HL-60 (cell line): ENCODE measurements at regions not wholly inside any gene's neighbourhood (a gene's known extent, or its start where the extent isn't known, plus 50 kb on each side); places are given as distances from the start of the nearest gene placed in this dataset.

Source experiments
- DNase-seq, 2 experiments: peaks; one replicate each; pipeline ENCODE4 v3.0.0-alpha.2; 2010 to 2020; ENCODE audit warnings: low read depth in 1 of 2, low spot score in 1 of 2
- H3K27ac ChIP-seq: fragments of 250-450 bp; sonication (Bioruptor Pico); replicated peaks from 2 replicates; pipeline ENCODE4 v1.5.1; 2020; ENCODE audit warnings: mild to moderate bottlenecking, moderate library complexity
- H3K27me3 ChIP-seq: fragments of 250-450 bp; sonication (Bioruptor Pico); 2 replicates; pipeline ENCODE4 v1.5.1; 2021; ENCODE audit warnings: mild to moderate bottlenecking, moderate library complexity; ENCODE audit not compliant: insufficient read depth, poor library complexity, severe bottlenecking
- H3K4me3 ChIP-seq: replicated peaks from 2 replicates; pipeline ENCODE4 v1.5.1; 2011; ENCODE audit warnings: mild to moderate bottlenecking, control low read depth, low read length; ENCODE audit not compliant: insufficient read depth
- GABPA ChIP-seq: IDR thresholded peaks from 2 replicates; pipeline ENCODE4 v1.6.1; 2012; ENCODE audit warnings: low read depth
- POLR2AphosphoS5 ChIP-seq: IDR thresholded peaks from 2 replicates; pipeline ENCODE4 v1.6.1; 2012; ENCODE audit warnings: low read depth
- SPI1 ChIP-seq: IDR thresholded peaks from 2 replicates; pipeline ENCODE4 v1.6.1; 2012; ENCODE audit warnings: low read depth, mild to moderate bottlenecking, borderline replicate concordance
- TF ChIP-seq, protein P1 (sequence below): IDR thresholded peaks from 2 replicates; pipeline ENCODE4 v1.6.1; 2012; ENCODE audit warnings: low read depth; ENCODE audit not compliant: insufficient replicate concordance
- TF ChIP-seq, protein P2 (sequence below): IDR thresholded peaks from one replicate; pipeline ENCODE4 v1.5.1; 2011; ENCODE audit warnings: low read length, control low read depth, inconsistent platforms; ENCODE audit not compliant: insufficient read depth

DNA sequence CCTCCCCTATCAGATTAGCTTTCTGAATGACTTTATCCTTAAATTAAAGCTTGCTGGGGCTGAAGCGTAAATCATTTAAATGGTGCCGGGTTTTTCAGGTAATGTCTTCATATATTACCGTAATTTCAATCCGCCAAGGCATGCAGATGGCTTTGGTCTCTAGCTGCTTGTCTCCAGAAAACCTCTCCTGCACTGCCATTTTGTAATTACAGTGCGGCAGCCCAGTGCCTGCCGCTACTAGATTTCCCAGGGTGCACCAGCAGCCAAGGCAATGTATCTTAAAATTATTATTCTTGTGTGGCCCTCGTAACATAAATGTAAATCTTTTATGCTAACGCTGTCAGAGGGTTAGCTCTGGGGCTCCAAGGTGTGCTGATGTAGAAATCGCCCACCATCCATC lies 208.5 kb downstream of the TMEM114 start:
- no peak for DNase-seq
- H3K27me3 ChIP-seq, result no peaks in the 10 kb centered on the region
- H3K27ac ChIP-seq, result no peak overlapping the region

DNA sequence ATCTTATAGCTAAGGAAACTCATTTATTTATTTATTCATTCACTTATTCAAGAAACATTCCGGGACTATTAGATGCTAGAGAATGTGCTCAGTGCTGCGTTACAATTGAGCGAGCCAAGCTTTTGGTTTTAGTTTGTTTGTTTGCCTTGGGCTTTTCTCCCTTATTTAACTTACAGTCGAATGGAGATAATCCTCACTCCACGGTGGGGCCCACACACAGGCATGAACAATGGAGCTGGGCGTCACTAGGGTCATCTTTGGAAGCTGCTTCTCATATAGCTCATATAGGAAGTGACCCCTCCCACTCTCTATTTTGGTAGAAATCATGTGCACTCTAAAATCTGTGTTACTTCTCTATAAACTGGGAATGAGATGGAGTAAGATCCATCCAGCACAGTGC lies 210.0 kb downstream of the TMEM114 start:
- H3K27ac ChIP-seq, result no peak overlapping the region
- no peak for DNase-seq
- TF ChIP-seq POLR2AphosphoS5 (no peak), SPI1 (no peak), GABPA (no peak)
- TF ChIP-seq, protein P1, sequence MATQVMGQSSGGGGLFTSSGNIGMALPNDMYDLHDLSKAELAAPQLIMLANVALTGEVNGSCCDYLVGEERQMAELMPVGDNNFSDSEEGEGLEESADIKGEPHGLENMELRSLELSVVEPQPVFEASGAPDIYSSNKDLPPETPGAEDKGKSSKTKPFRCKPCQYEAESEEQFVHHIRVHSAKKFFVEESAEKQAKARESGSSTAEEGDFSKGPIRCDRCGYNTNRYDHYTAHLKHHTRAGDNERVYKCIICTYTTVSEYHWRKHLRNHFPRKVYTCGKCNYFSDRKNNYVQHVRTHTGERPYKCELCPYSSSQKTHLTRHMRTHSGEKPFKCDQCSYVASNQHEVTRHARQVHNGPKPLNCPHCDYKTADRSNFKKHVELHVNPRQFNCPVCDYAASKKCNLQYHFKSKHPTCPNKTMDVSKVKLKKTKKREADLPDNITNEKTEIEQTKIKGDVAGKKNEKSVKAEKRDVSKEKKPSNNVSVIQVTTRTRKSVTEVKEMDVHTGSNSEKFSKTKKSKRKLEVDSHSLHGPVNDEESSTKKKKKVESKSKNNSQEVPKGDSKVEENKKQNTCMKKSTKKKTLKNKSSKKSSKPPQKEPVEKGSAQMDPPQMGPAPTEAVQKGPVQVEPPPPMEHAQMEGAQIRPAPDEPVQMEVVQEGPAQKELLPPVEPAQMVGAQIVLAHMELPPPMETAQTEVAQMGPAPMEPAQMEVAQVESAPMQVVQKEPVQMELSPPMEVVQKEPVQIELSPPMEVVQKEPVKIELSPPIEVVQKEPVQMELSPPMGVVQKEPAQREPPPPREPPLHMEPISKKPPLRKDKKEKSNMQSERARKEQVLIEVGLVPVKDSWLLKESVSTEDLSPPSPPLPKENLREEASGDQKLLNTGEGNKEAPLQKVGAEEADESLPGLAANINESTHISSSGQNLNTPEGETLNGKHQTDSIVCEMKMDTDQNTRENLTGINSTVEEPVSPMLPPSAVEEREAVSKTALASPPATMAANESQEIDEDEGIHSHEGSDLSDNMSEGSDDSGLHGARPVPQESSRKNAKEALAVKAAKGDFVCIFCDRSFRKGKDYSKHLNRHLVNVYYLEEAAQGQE, result no peak
- TF ChIP-seq, protein P2, sequence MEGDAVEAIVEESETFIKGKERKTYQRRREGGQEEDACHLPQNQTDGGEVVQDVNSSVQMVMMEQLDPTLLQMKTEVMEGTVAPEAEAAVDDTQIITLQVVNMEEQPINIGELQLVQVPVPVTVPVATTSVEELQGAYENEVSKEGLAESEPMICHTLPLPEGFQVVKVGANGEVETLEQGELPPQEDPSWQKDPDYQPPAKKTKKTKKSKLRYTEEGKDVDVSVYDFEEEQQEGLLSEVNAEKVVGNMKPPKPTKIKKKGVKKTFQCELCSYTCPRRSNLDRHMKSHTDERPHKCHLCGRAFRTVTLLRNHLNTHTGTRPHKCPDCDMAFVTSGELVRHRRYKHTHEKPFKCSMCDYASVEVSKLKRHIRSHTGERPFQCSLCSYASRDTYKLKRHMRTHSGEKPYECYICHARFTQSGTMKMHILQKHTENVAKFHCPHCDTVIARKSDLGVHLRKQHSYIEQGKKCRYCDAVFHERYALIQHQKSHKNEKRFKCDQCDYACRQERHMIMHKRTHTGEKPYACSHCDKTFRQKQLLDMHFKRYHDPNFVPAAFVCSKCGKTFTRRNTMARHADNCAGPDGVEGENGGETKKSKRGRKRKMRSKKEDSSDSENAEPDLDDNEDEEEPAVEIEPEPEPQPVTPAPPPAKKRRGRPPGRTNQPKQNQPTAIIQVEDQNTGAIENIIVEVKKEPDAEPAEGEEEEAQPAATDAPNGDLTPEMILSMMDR, result no peak
- H3K27me3 ChIP-seq, result no peaks in the 10 kb centered on the region
- no peak overlapping the region for H3K4me3 ChIP-seq

More for the DNA sequence above, 208.5 kb downstream of the TMEM114 start:
- no peak overlapping the region for H3K4me3 ChIP-seq
- TF ChIP-seq GABPA, result no peak
- no peak for TF ChIP-seq SPI1
- TF ChIP-seq, protein P1, result no peak
- TF ChIP-seq, protein P2, result no peak
- no peak for TF ChIP-seq POLR2AphosphoS5

DNA sequence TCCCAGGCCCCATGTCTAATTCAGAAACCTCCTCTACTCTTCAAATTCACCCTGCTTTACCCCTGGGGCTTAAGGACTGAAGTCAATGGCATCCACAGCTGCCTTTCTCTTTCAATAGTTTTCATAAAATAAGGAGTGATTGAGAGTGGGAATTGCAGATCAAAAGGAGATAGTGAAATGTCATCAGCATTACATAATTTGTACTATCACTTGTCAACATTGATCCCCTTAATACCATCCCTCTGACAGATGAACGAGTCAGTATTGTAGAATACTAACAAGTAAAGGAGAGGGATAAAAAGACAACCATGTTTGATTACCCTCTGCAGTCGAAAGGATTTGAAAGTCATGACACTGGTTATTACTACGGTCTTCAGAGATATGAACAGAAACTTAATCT lies 212.4 kb downstream of the TMEM114 start:
- TF ChIP-seq SPI1 (no peak), GABPA (no peak), POLR2AphosphoS5 (no peak)
- TF ChIP-seq, protein P2, result no peak
- TF ChIP-seq, protein P1, result no peak
- Histone ChIP-seq H3K4me3 (no peak overlapping the region), H3K27ac (no peak overlapping the region), H3K27me3 (no peaks in the 10 kb centered on the region)
- no peak for DNase-seq
